ENCODE measurements at regions not wholly inside any gene's neighbourhood (a gene's known extent, or its start where the extent isn't known, plus 50 kb on each side); places are given as distances from the start of the nearest gene placed in this dataset.
"Not testable (repeated sequence)": the region's sequence is repeated elsewhere in the genome, so short reads cannot be mapped to it uniquely, and the experiment has no call there.

- no peak for TF ChIP-seq CTCF (IDR thresholded peaks at IDR 0.05; ENCODE audit: low read depth, low read length, missing control alignments)
- no peak for DNase-seq (ENCODE audit: low read depth)
- in situ Hi-C loops (cut with HindIII; ENCODE audit: low sequenced_read_pairs), result no loop called here
- H3K4me3 ChIP-seq (ENCODE audit: low read depth, low read length), result no peak overlapping the region
Measured at GRCh38 chr5:85938201-85938600, 679.5 kb upstream of the COX7C start.

GRCh38 chr5:85951707-85952210 lies 666.0 kb upstream of the COX7C start:
- H3K4me3 ChIP-seq (ENCODE audit: low read depth, low read length), result no peak overlapping the region
- no peak for DNase-seq (ENCODE audit: low read depth)
- no peak for TF ChIP-seq CTCF (IDR thresholded peaks at IDR 0.05; ENCODE audit: low read depth, low read length, missing control alignments)
- in situ Hi-C loops (cut with HindIII; ENCODE audit: low sequenced_read_pairs), result no loop called here

- in situ Hi-C loops (cut with HindIII; ENCODE audit: low sequenced_read_pairs), result no loop called here
- no peak for TF ChIP-seq CTCF (IDR thresholded peaks at IDR 0.05; ENCODE audit: low read depth, low read length, missing control alignments)
- no peak overlapping the region for H3K4me3 ChIP-seq (ENCODE audit: low read depth, low read length)
- no peak for DNase-seq (ENCODE audit: low read depth)
Measured at GRCh38 chr5:85952680-85953079, 665.1 kb upstream of the COX7C start.

- no peak overlapping the region for H3K4me3 ChIP-seq (ENCODE audit: low read depth, low read length)
- no peak for DNase-seq (ENCODE audit: low read depth)
- in situ Hi-C loops (cut with HindIII; ENCODE audit: low sequenced_read_pairs), result no loop called here
- TF ChIP-seq CTCF (IDR thresholded peaks at IDR 0.05; ENCODE audit: low read depth, low read length, missing control alignments), result no peak
Measured at GRCh38 chr5:85967681-85968080, 650.1 kb upstream of the COX7C start.

- no peak for TF ChIP-seq CTCF (IDR thresholded peaks at IDR 0.05; ENCODE audit: low read depth, low read length, missing control alignments)
- in situ Hi-C loops (cut with HindIII; ENCODE audit: low sequenced_read_pairs), result no loop called here
- no peak for DNase-seq (ENCODE audit: low read depth)
- H3K4me3 ChIP-seq (ENCODE audit: low read depth, low read length), result no peak overlapping the region
Measured at GRCh38 chr5:85972539-85972938, 645.2 kb upstream of the COX7C start.

- TF ChIP-seq CTCF (IDR thresholded peaks at IDR 0.05; ENCODE audit: low read depth, low read length, missing control alignments), result no peak
- in situ Hi-C loops (cut with HindIII; ENCODE audit: low sequenced_read_pairs), result no loop called here
- no peak overlapping the region for H3K4me3 ChIP-seq (ENCODE audit: low read depth, low read length)
- DNase-seq (ENCODE audit: low read depth), result no peak
Measured at GRCh38 chr5:85985167-85985566, 632.6 kb upstream of the COX7C start.

GRCh38 chr5:85990998-85991397 lies 626.7 kb upstream of the COX7C start:
- no peak for DNase-seq (ENCODE audit: low read depth)
- H3K4me3 ChIP-seq (ENCODE audit: low read depth, low read length), result no peak overlapping the region
- no peak for TF ChIP-seq CTCF (IDR thresholded peaks at IDR 0.05; ENCODE audit: low read depth, low read length, missing control alignments)

GRCh38 chr5:85994653-85995052 lies 623.1 kb upstream of the COX7C start:
- in situ Hi-C loops (cut with HindIII; ENCODE audit: low sequenced_read_pairs); DNase-seq (ENCODE audit: low read depth); H3K4me3 ChIP-seq (ENCODE audit: low read depth, low read length): not testable (repeated sequence)

More at GRCh38 chr5:85990998-85991397, 626.7 kb upstream of the COX7C start:
- in situ Hi-C loops (cut with HindIII; ENCODE audit: low sequenced_read_pairs), result no loop called here
